ENCODE measurements at regions not wholly inside any gene's neighbourhood (a gene's known extent, or its start where the extent isn't known, plus 50 kb on each side); places are given as distances from the start of the nearest gene placed in this dataset.

DNA sequence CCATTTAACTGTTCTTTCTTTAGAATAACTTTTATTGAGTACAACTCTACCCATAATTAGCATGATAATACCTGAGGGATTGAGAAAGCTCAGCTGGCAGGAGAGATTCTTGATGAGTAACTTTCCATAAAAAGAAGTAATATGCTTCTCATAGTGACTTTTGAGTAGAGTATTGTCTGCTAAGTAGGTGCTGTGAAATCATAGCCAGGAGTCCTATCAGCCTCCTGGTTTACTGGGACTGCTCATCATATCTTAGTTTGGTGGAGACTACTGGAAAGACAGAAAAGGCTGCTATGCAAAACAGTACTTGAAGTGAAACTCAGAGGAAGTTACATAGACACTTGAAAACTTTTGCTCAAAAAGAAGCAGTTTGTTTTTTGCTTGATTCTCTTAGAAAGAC, 113.3 kb upstream of the ATP2B1 start:
- ChIA-PET CTCF (no interaction called here), POLR2A (interaction anchor here (2.1 kb wide), 1 partner anchor 112 kb away, joined by 4 read pairs; no protein-coding TSS in a partner anchor)
- Mint-ChIP-seq H3K27me3 (no peaks in the 10 kb centered on the region), H3K27ac (peak overlapping the region; percentile 54), H3K4me1 (peaks cover 30% of the 10 kb centered on the region), H3K4me3 (no peak overlapping the region), H3K36me3 (ENCODE audit: low read depth) (no peaks in the 10 kb centered on the region), H3K9me3 (no peaks in the 10 kb centered on the region)
- ATAC-seq (ENCODE audit: low read depth) (peak; percentile 65), DNase-seq (no peak)
- intact Hi-C loops (cut with micrococcal nuclease), result loop anchor here (2.0 to 5.0 kb wide), 2 partner anchors 19 to 35 kb away; no protein-coding TSS in a partner anchor
- TF ChIP-seq, protein P1, sequence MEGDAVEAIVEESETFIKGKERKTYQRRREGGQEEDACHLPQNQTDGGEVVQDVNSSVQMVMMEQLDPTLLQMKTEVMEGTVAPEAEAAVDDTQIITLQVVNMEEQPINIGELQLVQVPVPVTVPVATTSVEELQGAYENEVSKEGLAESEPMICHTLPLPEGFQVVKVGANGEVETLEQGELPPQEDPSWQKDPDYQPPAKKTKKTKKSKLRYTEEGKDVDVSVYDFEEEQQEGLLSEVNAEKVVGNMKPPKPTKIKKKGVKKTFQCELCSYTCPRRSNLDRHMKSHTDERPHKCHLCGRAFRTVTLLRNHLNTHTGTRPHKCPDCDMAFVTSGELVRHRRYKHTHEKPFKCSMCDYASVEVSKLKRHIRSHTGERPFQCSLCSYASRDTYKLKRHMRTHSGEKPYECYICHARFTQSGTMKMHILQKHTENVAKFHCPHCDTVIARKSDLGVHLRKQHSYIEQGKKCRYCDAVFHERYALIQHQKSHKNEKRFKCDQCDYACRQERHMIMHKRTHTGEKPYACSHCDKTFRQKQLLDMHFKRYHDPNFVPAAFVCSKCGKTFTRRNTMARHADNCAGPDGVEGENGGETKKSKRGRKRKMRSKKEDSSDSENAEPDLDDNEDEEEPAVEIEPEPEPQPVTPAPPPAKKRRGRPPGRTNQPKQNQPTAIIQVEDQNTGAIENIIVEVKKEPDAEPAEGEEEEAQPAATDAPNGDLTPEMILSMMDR (IDR thresholded peaks at IDR 0.05), result no peak

GRCh38 chr12:89817501-89818226, 109.0 kb upstream of the ATP2B1 start:
- no peaks in the 10 kb centered on the region for H3K36me3 Mint-ChIP-seq (ENCODE audit: low read depth)

GRCh38 chr12:89815225-89815624, 106.6 kb upstream of the ATP2B1 start:
- POLR2A ChIA-PET, result no interaction called here
- TF ChIP-seq, protein P1 (IDR thresholded peaks at IDR 0.05), result no peak
- intact Hi-C loops (cut with micrococcal nuclease), result no loop called here
- DNase-seq, result no peak
- H3K27me3 Mint-ChIP-seq, result no peaks in the 10 kb centered on the region
- no peak for ATAC-seq (ENCODE audit: low read depth)
- H3K4me3 Mint-ChIP-seq, result no peak overlapping the region
- CTCF ChIA-PET, result no interaction called here
- H3K36me3 Mint-ChIP-seq (ENCODE audit: low read depth), result no peaks in the 10 kb centered on the region
- H3K9me3 Mint-ChIP-seq, result no peaks in the 10 kb centered on the region
- no peak overlapping the region for H3K27ac Mint-ChIP-seq
- H3K4me1 Mint-ChIP-seq, result peaks cover 10% of the 10 kb centered on the region

More at GRCh38 chr12:89817501-89818226, 109.0 kb upstream of the ATP2B1 start:
- Mint-ChIP-seq H3K27ac (no peak overlapping the region), H3K4me1 (peaks cover 23% of the 10 kb centered on the region), H3K9me3 (no peaks in the 10 kb centered on the region), H3K4me3 (no peak overlapping the region), H3K27me3 (no peaks in the 10 kb centered on the region)
- POLR2A ChIA-PET, result no interaction called here
- intact Hi-C loops (cut with micrococcal nuclease), result no loop called here
- CTCF ChIA-PET, result no interaction called here
- DNase-seq (no peak), ATAC-seq (ENCODE audit: low read depth) (no peak)
- TF ChIP-seq, protein P1 (IDR thresholded peaks at IDR 0.05), result no peak

DNA sequence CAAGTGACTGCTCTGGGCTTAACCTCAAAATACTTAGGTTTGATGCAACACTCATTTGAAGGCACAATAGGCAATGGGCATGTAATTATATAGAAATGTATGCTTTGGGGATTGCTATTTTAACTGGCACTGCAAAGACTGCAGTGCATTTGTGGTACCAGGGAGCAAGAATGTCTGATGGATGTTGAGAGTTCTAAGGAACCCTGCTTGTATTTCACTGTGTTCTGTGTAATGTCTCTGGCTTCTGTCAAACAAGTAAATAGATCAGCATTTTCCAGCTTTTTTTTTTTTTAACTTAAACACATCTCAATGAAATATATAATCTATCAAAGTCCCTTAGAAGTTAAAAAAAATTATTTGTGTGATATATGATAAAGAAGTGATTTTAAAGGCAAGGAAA, 94.8 kb upstream of the ATP2B1 start:
- Mint-ChIP-seq H3K27me3 (no peaks in the 10 kb centered on the region), H3K4me1 (peaks cover 32% of the 10 kb centered on the region), H3K9me3 (no peaks in the 10 kb centered on the region), H3K27ac (no peak overlapping the region), H3K4me3 (no peak overlapping the region), H3K36me3 (ENCODE audit: low read depth) (no peaks in the 10 kb centered on the region)
- ChIA-PET POLR2A (no interaction called here), CTCF (no interaction called here)
- ATAC-seq (ENCODE audit: low read depth), result no peak
- TF ChIP-seq, protein P1 (IDR thresholded peaks at IDR 0.05), result no peak
- no peak for DNase-seq
- intact Hi-C loops (cut with micrococcal nuclease), result loop anchor here (5.0 kb wide), 1 partner anchor 34 kb away; no protein-coding TSS in a partner anchor

DNA sequence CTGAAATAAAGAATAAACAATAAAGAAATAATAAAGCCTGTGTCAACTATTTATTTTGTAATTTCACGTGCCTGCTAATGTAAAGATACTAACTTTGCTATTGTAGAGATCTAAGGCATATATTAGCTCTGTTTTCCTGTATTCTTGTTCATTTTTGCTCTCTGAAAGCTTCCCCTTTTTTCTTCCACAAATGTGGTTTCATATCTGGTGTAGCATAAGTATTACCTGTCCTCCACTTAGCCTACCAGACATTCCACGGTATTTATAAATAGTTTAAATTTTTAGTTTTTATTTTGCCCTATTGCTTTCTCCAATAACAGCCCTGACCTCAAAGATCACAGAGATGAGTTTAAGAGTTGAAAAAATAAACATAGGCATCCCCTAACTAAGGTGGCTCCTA, 92.6 kb upstream of the ATP2B1 start:
- peak; percentile 37 for ATAC-seq (ENCODE audit: low read depth)
- Mint-ChIP-seq H3K9me3 (no peaks in the 10 kb centered on the region), H3K4me1 (peaks cover 32% of the 10 kb centered on the region), H3K4me3 (no peak overlapping the region), H3K27ac (peak overlapping the region; percentile 2), H3K36me3 (ENCODE audit: low read depth) (no peaks in the 10 kb centered on the region), H3K27me3 (no peaks in the 10 kb centered on the region)
- POLR2A ChIA-PET, result no interaction called here
- intact Hi-C loops (cut with micrococcal nuclease), result loop anchor here (5.0 kb wide), 1 partner anchor 36 kb away; no protein-coding TSS in a partner anchor
- TF ChIP-seq, protein P1 (IDR thresholded peaks at IDR 0.05), result no peak
- CTCF ChIA-PET, result no interaction called here
- no peak for DNase-seq

Data from activated B cell treated with CpG ODN at 0.5 μM for 24 hours (primary cell).